ENCODE measurements at regions not wholly inside any gene's neighbourhood (a gene's known extent, or its start where the extent isn't known, plus 50 kb on each side); places are given as distances from the start of the nearest gene placed in this dataset.

DNA sequence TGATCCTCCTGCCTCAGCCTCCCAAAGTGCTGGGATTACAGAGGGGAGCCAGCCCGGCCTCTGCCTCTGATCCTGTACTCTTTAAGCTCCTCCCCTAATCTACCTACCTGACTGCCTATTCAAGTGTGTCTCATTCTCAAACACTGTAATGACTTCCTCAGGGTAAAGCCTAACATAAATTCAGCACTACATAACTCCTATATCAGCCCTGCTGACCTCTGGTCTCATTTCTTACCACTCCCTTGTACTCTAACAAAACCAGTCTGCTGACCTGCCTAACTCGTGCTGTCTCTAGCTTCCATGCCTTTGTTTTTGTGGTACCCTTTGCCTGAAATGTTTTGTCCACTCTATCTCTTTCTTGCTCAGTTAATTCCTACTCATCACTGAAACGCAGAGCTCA, 172.1 kb upstream of the IL12A start:
- Histone ChIP-seq H3K36me3 (ENCODE audit: control insufficient read depth, insufficient read depth, low read length) (no peaks in the 10 kb centered on the region), H3K9me3 (ENCODE audit: control insufficient read depth, low read length) (no peaks in the 10 kb centered on the region), H3K9ac (no peak overlapping the region), H3K4me2 (ENCODE audit: low read length) (no peak overlapping the region), H3K4me3 (ENCODE audit: low read depth, low read length) (no peak overlapping the region), H3K79me2 (no peaks in the 10 kb centered on the region), H3K4me1 (no peaks in the 10 kb centered on the region), H3K27me3 (ENCODE audit: control insufficient read depth, insufficient read depth, low read length) (no peaks in the 10 kb centered on the region), H3K27ac (no peak overlapping the region), H2AFZ (no peak overlapping the region)
- TF ChIP-seq, protein P1, sequence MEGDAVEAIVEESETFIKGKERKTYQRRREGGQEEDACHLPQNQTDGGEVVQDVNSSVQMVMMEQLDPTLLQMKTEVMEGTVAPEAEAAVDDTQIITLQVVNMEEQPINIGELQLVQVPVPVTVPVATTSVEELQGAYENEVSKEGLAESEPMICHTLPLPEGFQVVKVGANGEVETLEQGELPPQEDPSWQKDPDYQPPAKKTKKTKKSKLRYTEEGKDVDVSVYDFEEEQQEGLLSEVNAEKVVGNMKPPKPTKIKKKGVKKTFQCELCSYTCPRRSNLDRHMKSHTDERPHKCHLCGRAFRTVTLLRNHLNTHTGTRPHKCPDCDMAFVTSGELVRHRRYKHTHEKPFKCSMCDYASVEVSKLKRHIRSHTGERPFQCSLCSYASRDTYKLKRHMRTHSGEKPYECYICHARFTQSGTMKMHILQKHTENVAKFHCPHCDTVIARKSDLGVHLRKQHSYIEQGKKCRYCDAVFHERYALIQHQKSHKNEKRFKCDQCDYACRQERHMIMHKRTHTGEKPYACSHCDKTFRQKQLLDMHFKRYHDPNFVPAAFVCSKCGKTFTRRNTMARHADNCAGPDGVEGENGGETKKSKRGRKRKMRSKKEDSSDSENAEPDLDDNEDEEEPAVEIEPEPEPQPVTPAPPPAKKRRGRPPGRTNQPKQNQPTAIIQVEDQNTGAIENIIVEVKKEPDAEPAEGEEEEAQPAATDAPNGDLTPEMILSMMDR (IDR thresholded peaks at IDR 0.05), result no peak

DNA sequence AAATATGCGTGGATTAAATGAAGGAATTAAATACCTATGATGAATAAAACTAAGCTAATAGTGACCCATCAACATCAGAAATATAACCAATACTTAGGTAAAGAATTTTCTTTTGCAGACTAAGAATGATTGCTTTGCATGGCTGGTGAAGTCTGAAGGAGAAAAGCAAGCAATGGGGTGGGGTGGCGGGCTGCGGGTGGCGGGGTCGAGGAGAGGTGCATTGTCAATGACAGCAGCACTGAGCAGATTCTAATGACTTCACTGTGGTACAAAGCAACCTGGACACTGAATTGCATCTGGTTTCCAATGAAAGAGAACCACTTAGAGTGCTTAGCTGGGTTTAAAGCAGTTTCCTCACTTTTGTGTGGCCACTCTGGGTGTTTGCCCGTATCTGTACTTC, 171.5 kb upstream of the IL12A start:
- TF ChIP-seq, protein P1 (IDR thresholded peaks at IDR 0.05), result no peak
- Histone ChIP-seq H2AFZ (no peak overlapping the region), H3K4me3 (ENCODE audit: low read depth, low read length) (no peak overlapping the region), H3K4me2 (ENCODE audit: low read length) (no peak overlapping the region), H3K27me3 (ENCODE audit: control insufficient read depth, insufficient read depth, low read length) (no peaks in the 10 kb centered on the region), H3K27ac (no peak overlapping the region), H3K79me2 (no peaks in the 10 kb centered on the region), H3K9ac (no peak overlapping the region), H3K9me3 (ENCODE audit: control insufficient read depth, low read length) (no peaks in the 10 kb centered on the region), H3K4me1 (no peaks in the 10 kb centered on the region), H3K36me3 (ENCODE audit: control insufficient read depth, insufficient read depth, low read length) (no peaks in the 10 kb centered on the region)

DNA sequence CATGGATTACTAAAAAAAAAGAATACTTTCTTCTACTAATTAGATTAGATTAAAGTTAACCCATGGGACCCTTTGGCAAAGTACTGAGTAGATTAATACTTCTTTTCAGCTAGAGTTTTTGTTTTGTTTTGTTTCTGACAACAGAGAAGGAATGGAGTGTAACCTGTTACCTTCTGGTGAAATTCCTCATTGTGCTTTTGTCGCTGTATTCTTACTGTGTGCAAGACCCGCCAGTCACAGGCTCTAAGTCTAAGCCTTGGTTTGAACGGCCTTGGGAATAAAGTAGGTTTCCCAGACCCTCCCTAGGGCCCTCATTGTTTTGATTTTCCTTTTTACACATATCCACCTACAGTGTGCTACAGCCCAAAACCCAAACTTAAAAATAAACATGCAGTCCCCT, 171.1 kb upstream of the IL12A start:
- Histone ChIP-seq H3K4me1 (no peaks in the 10 kb centered on the region), H3K9ac (no peak overlapping the region), H3K36me3 (ENCODE audit: control insufficient read depth, insufficient read depth, low read length) (no peaks in the 10 kb centered on the region), H3K79me2 (no peaks in the 10 kb centered on the region), H3K4me3 (ENCODE audit: low read depth, low read length) (no peak overlapping the region), H3K4me2 (ENCODE audit: low read length) (no peak overlapping the region), H3K9me3 (ENCODE audit: control insufficient read depth, low read length) (no peaks in the 10 kb centered on the region), H2AFZ (peak overlapping the region; percentile 56), H3K27ac (no peak overlapping the region), H3K27me3 (ENCODE audit: control insufficient read depth, insufficient read depth, low read length) (no peaks in the 10 kb centered on the region)
- TF ChIP-seq, protein P1 (IDR thresholded peaks at IDR 0.05), result no peak

DNA sequence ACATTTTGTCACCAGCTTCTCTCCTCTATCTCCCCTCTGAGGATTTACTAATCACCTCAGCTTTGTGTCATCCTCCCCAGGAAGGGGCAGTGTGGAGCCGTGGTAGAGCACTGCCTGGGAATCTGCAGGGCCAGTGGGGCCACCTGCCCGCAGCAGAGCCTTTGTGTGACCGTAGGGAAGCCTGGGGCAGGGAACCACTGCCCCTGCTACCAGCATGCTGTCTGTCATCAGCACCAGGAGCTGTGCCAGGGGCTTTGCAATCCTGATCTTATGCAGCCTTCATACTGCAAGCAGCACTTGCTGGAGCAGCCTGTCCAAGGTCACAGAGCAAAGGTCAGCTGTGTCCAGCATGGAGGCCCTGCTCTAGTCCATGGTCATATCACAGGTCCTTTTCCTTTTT, 170.2 kb upstream of the IL12A start:
- Histone ChIP-seq H3K9ac (no peak overlapping the region), H3K27ac (no peak overlapping the region)

DNA sequence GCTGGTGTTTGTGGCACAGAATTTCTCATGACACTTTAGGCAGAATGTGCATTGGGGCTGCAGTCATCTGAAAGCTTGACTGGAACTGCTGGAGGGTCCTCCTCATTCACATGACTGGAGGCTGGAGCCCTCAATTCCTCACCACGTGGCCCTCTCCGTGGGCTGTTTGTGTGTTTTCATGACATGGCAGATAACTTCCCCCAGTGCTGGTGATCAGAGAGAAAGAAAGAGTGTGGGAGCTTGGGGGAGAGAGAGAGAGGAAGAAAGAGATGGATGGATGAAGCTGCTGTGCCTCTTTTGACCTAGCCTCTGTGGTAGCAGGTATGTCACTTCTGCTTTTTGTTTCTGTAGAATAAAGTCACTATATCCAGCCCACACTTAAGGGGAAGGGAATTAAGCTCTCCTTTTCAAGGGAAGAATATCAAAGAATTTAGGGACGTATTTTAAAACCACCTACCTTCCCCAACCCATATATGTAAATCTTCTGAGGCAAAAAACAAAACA, 169.6 kb upstream of the IL12A start:
- Histone ChIP-seq H3K4me1 (peaks cover 5% of the 10 kb centered on the region), H3K4me2 (ENCODE audit: low read length) (no peak overlapping the region), H3K9ac (no peak overlapping the region), H3K9me3 (ENCODE audit: control insufficient read depth, low read length) (no peaks in the 10 kb centered on the region), H3K27ac (no peak overlapping the region), H3K36me3 (ENCODE audit: control insufficient read depth, insufficient read depth, low read length) (no peaks in the 10 kb centered on the region), H3K79me2 (no peaks in the 10 kb centered on the region), H3K4me3 (ENCODE audit: low read depth, low read length) (no peak overlapping the region), H3K27me3 (ENCODE audit: control insufficient read depth, insufficient read depth, low read length) (no peaks in the 10 kb centered on the region), H2AFZ (peak overlapping the region; percentile 1)
- TF ChIP-seq, protein P1 (IDR thresholded peaks at IDR 0.05), result no peak

More for the DNA sequence above, 170.2 kb upstream of the IL12A start:
- no peaks in the 10 kb centered on the region for H3K9me3 ChIP-seq (ENCODE audit: control insufficient read depth, low read length)
- H3K36me3 ChIP-seq (ENCODE audit: control insufficient read depth, insufficient read depth, low read length), result no peaks in the 10 kb centered on the region
- TF ChIP-seq, protein P1 (IDR thresholded peaks at IDR 0.05), result no peak
- H3K4me2 ChIP-seq (ENCODE audit: low read length), result no peak overlapping the region
- H3K4me3 ChIP-seq (ENCODE audit: low read depth, low read length), result no peak overlapping the region
- no peaks in the 10 kb centered on the region for H3K27me3 ChIP-seq (ENCODE audit: control insufficient read depth, insufficient read depth, low read length)
- H3K79me2 ChIP-seq, result no peaks in the 10 kb centered on the region
- H2AFZ ChIP-seq, result peak overlapping the region; percentile 56
- H3K4me1 ChIP-seq, result no peaks in the 10 kb centered on the region

Measured in parathyroid adenoma (tissue), 2 donors.